Effector memory CD4-positive, alpha-beta T cell (primary cell): ENCODE measurements at regions not wholly inside any gene's neighbourhood (a gene's known extent, or its start where the extent isn't known, plus 50 kb on each side); places are given as distances from the start of the nearest gene placed in this dataset.

Experiments
- DNase-seq, 3 donors: peaks; one replicate each; pipeline ENCODE4 v3.0.0-alpha.2; 2020
- H3K27ac ChIP-seq: 2 replicates; pipeline ENCODE4 v1.7.0; 2013; ENCODE audit warnings: mild to moderate bottlenecking, low read length, moderate library complexity; ENCODE audit not compliant: insufficient read depth, poor library complexity, severe bottlenecking
- H3K27me3 ChIP-seq: replicated peaks from 2 replicates; pipeline ENCODE4 v1.7.0; 2013; ENCODE audit warnings: mild to moderate bottlenecking, low read length; ENCODE audit not compliant: insufficient read depth, control insufficient read depth, poor library complexity, severe bottlenecking
- H3K36me3 ChIP-seq: 2 replicates; pipeline ENCODE4 v1.7.0; 2013; ENCODE audit warnings: mild to moderate bottlenecking, low read length, moderate library complexity; ENCODE audit not compliant: control insufficient read depth, insufficient read depth
- H3K4me1 ChIP-seq: 2 replicates; pipeline ENCODE4 v1.7.0; 2013; ENCODE audit warnings: low read length, mild to moderate bottlenecking; ENCODE audit not compliant: control insufficient read depth, insufficient read depth, poor library complexity, severe bottlenecking
- H3K4me3 ChIP-seq: 2 replicates; pipeline ENCODE4 v1.7.0; 2013; ENCODE audit warnings: low read length, low read depth, mild to moderate bottlenecking; ENCODE audit not compliant: insufficient read depth, poor library complexity, severe bottlenecking
- H3K9me3 ChIP-seq: 2 replicates; pipeline ENCODE4 v1.7.0; 2013; ENCODE audit warnings: mild to moderate bottlenecking, low read length, moderate library complexity; ENCODE audit not compliant: control insufficient read depth

GRCh38 chr2:61690078-61690596 is 152.0 kb upstream of the XPO1 start:
- no peak for DNase-seq
- no peaks in the 10 kb centered on the region for H3K36me3 ChIP-seq
- H3K4me3 ChIP-seq: no peak overlapping the region
- H3K27ac ChIP-seq: no peak overlapping the region
- peaks cover 4% of the 10 kb centered on the region for H3K4me1 ChIP-seq
- H3K9me3 ChIP-seq: no peaks in the 10 kb centered on the region
- H3K27me3 ChIP-seq: no peaks in the 10 kb centered on the region

GRCh38 chr2:61689568-61689967 is 151.4 kb upstream of the XPO1 start:
- Histone ChIP-seq H3K4me3 (no peak overlapping the region), H3K27ac (no peak overlapping the region), H3K9me3 (no peaks in the 10 kb centered on the region), H3K4me1 (peaks cover 4% of the 10 kb centered on the region), H3K36me3 (no peaks in the 10 kb centered on the region), H3K27me3 (no peaks in the 10 kb centered on the region)
- DNase-seq: no peak

- no peak overlapping the region for H3K27ac ChIP-seq
- H3K36me3 ChIP-seq: no peaks in the 10 kb centered on the region
- H3K27me3 ChIP-seq: no peaks in the 10 kb centered on the region
- DNase-seq: no peak
- no peaks in the 10 kb centered on the region for H3K9me3 ChIP-seq
- no peaks in the 10 kb centered on the region for H3K4me1 ChIP-seq
- no peak overlapping the region for H3K4me3 ChIP-seq
These were observed 150.5 kb upstream of the XPO1 start for GRCh38 chr2:61688369-61689334.

- Histone ChIP-seq H3K4me1 (no peaks in the 10 kb centered on the region), H3K4me3 (no peak overlapping the region), H3K36me3 (no peaks in the 10 kb centered on the region), H3K9me3 (peaks cover 8% of the 10 kb centered on the region), H3K27ac (no peak overlapping the region), H3K27me3 (no peaks in the 10 kb centered on the region)
- DNase-seq: no peak
These were observed 140.9 kb upstream of the XPO1 start for GRCh38 chr2:61679096-61679495.

GRCh38 chr2:61677942-61678341 is 139.8 kb upstream of the XPO1 start:
- no peak overlapping the region for H3K4me3 ChIP-seq
- no peaks in the 10 kb centered on the region for H3K36me3 ChIP-seq
- no peaks in the 10 kb centered on the region for H3K27me3 ChIP-seq
- DNase-seq: no peak
- peaks cover 8% of the 10 kb centered on the region for H3K9me3 ChIP-seq
- H3K4me1 ChIP-seq: no peaks in the 10 kb centered on the region
- no peak overlapping the region for H3K27ac ChIP-seq

GRCh38 chr2:61677306-61677705 is 139.2 kb upstream of the XPO1 start:
- H3K36me3 ChIP-seq: no peaks in the 10 kb centered on the region
- H3K4me3 ChIP-seq: no peak overlapping the region
- no peaks in the 10 kb centered on the region for H3K27me3 ChIP-seq
- H3K27ac ChIP-seq: no peak overlapping the region
- DNase-seq: no peak
- peaks cover 8% of the 10 kb centered on the region for H3K9me3 ChIP-seq
- no peaks in the 10 kb centered on the region for H3K4me1 ChIP-seq

GRCh38 chr2:61675204-61675603 is 137.0 kb upstream of the XPO1 start:
- H3K27ac ChIP-seq: no peak overlapping the region
- H3K27me3 ChIP-seq: no peaks in the 10 kb centered on the region
- no peak for DNase-seq
- H3K36me3 ChIP-seq: no peaks in the 10 kb centered on the region
- no peak overlapping the region for H3K4me3 ChIP-seq
- peaks cover 8% of the 10 kb centered on the region for H3K9me3 ChIP-seq
- H3K4me1 ChIP-seq: no peaks in the 10 kb centered on the region

- Histone ChIP-seq H3K36me3 (no peaks in the 10 kb centered on the region), H3K4me3 (no peak overlapping the region), H3K4me1 (no peaks in the 10 kb centered on the region), H3K27me3 (no peaks in the 10 kb centered on the region), H3K27ac (no peak overlapping the region), H3K9me3 (peaks cover 8% of the 10 kb centered on the region)
- no peak for DNase-seq
These were observed 133.6 kb upstream of the XPO1 start for GRCh38 chr2:61671561-61672315.

- Histone ChIP-seq H3K27ac (no peak overlapping the region), H3K9me3 (peaks cover 8% of the 10 kb centered on the region), H3K4me3 (peak overlapping the region; percentile 17), H3K27me3 (no peaks in the 10 kb centered on the region), H3K4me1 (no peaks in the 10 kb centered on the region), H3K36me3 (no peaks in the 10 kb centered on the region)
- no peak for DNase-seq
These were observed 132.7 kb upstream of the XPO1 start for GRCh38 chr2:61670591-61671501.
